IMR-90 (cell line): ENCODE measurements at regions not wholly inside any gene's neighbourhood (a gene's known extent, or its start where the extent isn't known, plus 50 kb on each side); places are given as distances from the start of the nearest gene placed in this dataset.

Source experiments
- ATAC-seq: fragments of 200-7000 bp; cut with Tn5 transposase; 2 replicates; pipeline ENCODE4 v1.9.1; 2020; ENCODE audit warnings: low read depth, mild to moderate bottlenecking, moderate library complexity
- BruUV-seq: library from RNA; stranded (reverse); fragments of 400-500 nt; replicated peaks from 2 replicates; lab custom pipeline; 2021; lab: Mats Ljungman, UMichigan
- CTCF ChIA-PET: fragments of 300-600 bp; formaldehyde crosslinking; extraction: SDS; loops from one replicate; lab custom pipeline; 2021; ENCODE audit warnings: antibody characterized with exemption; lab: Yijun Ruan, JAX
- POLR2A ChIA-PET: fragments of 300-600 bp; sonication (Branson Sonifier 250); formaldehyde crosslinking; loops from one replicate; lab custom pipeline; 2022; ENCODE audit warnings: antibody characterized with exemption; ENCODE audit not compliant: unreplicated experiment; lab: Charles Lee
- DNase-seq: peaks from one replicate; pipeline ENCODE4 v3.0.0; 2013
- H2AFZ ChIP-seq: replicated peaks from 2 replicates; pipeline ENCODE3; 2013; ENCODE audit warnings: low read length, mild to moderate bottlenecking; ENCODE audit not compliant: poor library complexity
- H2AK5ac ChIP-seq: 2 replicates; pipeline ENCODE4 v1.6.1; 2013; ENCODE audit warnings: low read depth, low read length, inconsistent platforms
- H2AK9ac ChIP-seq: replicated peaks from 2 replicates; pipeline ENCODE3; 2013; ENCODE audit warnings: mild to moderate bottlenecking, low read depth, low read length, moderate library complexity; ENCODE audit not compliant: poor library complexity
- H2BK120ac ChIP-seq: 2 replicates; pipeline ENCODE4 v1.6.1; 2013; ENCODE audit warnings: low read depth, low read length, inconsistent platforms
- H2BK15ac ChIP-seq: 3 replicates; pipeline ENCODE4 v1.6.1; 2013; ENCODE audit warnings: low read depth, low read length, inconsistent platforms
- H2BK20ac ChIP-seq: 2 replicates; pipeline ENCODE4 v1.6.1; 2013; ENCODE audit warnings: low read depth, mild to moderate bottlenecking, inconsistent platforms, low read length, moderate library complexity
- H2BK5ac ChIP-seq: 2 replicates; pipeline ENCODE4 v1.6.1; 2013; ENCODE audit warnings: mild to moderate bottlenecking, low read depth, low read length, inconsistent platforms; ENCODE audit not compliant: poor library complexity, severe bottlenecking
- H3K14ac ChIP-seq: replicated peaks from 2 replicates; pipeline ENCODE4 v1.6.1; 2013; ENCODE audit warnings: low read depth, low read length, inconsistent platforms
- H3K18ac ChIP-seq: 2 replicates; pipeline ENCODE4 v1.6.1; 2013; ENCODE audit warnings: low read depth, low read length, control low read depth
- H3K23ac ChIP-seq: 2 replicates; pipeline ENCODE4 v1.6.1; 2013; ENCODE audit warnings: low read depth, low read length, inconsistent platforms
- H3K27ac ChIP-seq: 2 replicates; pipeline ENCODE4 v1.5.1; 2013; ENCODE audit warnings: mild to moderate bottlenecking, control low read depth, low read length; ENCODE audit not compliant: insufficient read depth
- H3K27me3 ChIP-seq: 2 replicates; pipeline ENCODE4 v1.6.1; 2013; ENCODE audit warnings: low read length; ENCODE audit not compliant: control insufficient read depth, insufficient read depth
- H3K36me3 ChIP-seq: 2 replicates; pipeline ENCODE4 v1.6.1; 2013; ENCODE audit warnings: low read length, mixed read lengths; ENCODE audit not compliant: control insufficient read depth, insufficient read depth
- H3K4ac ChIP-seq: 2 replicates; pipeline ENCODE4 v1.6.1; 2013; ENCODE audit warnings: low read depth, low read length, inconsistent platforms
- H3K4me1 ChIP-seq: 2 replicates; pipeline ENCODE4 v1.6.1; 2013; ENCODE audit warnings: low read length, mixed read lengths; ENCODE audit not compliant: control insufficient read depth, insufficient read depth
- H3K4me2 ChIP-seq: 2 replicates; pipeline ENCODE4 v1.6.1; 2013; ENCODE audit warnings: low read depth, mild to moderate bottlenecking, control low read depth, low read length, moderate library complexity
- H3K4me3 ChIP-seq: 2 replicates; pipeline ENCODE4 v1.5.1; 2013; ENCODE audit warnings: low read depth, mild to moderate bottlenecking, control low read depth, low read length, moderate library complexity; ENCODE audit not compliant: insufficient read depth
- H3K56ac ChIP-seq: 2 replicates; pipeline ENCODE4 v1.6.1; 2013; ENCODE audit warnings: low read length, inconsistent platforms; ENCODE audit not compliant: insufficient read depth; ENCODE audit errors: extremely low read depth
- H3K79me1 ChIP-seq, 2 experiments: 2 replicates each; pipeline ENCODE4 v1.6.1; 2013; ENCODE audit warnings: low read length in 2 of 2, inconsistent platforms in 1 of 2, low read depth in 1 of 2
- H3K9ac ChIP-seq: 2 replicates; pipeline ENCODE4 v1.6.1; 2013; ENCODE audit warnings: low read depth, low read length, control low read depth
- H3K9me1 ChIP-seq: 2 replicates; pipeline ENCODE4 v1.6.1; 2013; ENCODE audit warnings: low read length, inconsistent platforms; ENCODE audit not compliant: insufficient read depth
- H3K9me3 ChIP-seq: 2 replicates; pipeline ENCODE4 v1.6.1; 2013; ENCODE audit warnings: low read length; ENCODE audit not compliant: control insufficient read depth, insufficient read depth
- H4K20me1 ChIP-seq: 2 replicates; pipeline ENCODE4 v1.6.1; 2013; ENCODE audit warnings: low read length, inconsistent platforms; ENCODE audit not compliant: insufficient read depth
- H4K5ac ChIP-seq: 2 replicates; pipeline ENCODE4 v1.6.1; 2013; ENCODE audit warnings: mild to moderate bottlenecking, low read depth, low read length, control low read depth
- H4K8ac ChIP-seq, 2 experiments: 2 replicates each; pipeline ENCODE4 v1.6.1; 2013; ENCODE audit warnings: low read depth in 2 of 2, low read length in 2 of 2, control low read depth in 1 of 2, inconsistent platforms in 1 of 2
- H4K91ac ChIP-seq: 2 replicates; pipeline ENCODE4 v1.6.1; 2013; ENCODE audit warnings: low read depth, low read length, inconsistent platforms; ENCODE audit not compliant: insufficient read depth
- BHLHE40 ChIP-seq: fragments of 150-350 bp; IDR thresholded peaks from 2 replicates; pipeline ENCODE4 v1.6.1; 2016; ENCODE audit warnings: mild to moderate bottlenecking, low read depth, low read length
- CEBPB ChIP-seq: IDR thresholded peaks from 2 replicates; pipeline ENCODE4 v1.6.1; 2012; ENCODE audit warnings: low read depth, low read length, improper control_type of control experiment
- CHD1 ChIP-seq: IDR thresholded peaks from 2 replicates; pipeline ENCODE4 v1.6.1; 2012; ENCODE audit warnings: low read depth, low read length, improper control_type of control experiment
- CTCF ChIP-seq: conservative IDR thresholded peaks from 2 replicates; pipeline ENCODE4 v1.5.1; 2012; ENCODE audit warnings: mild to moderate bottlenecking, low read depth, low read length, improper control_type of control experiment
- ELK1 ChIP-seq: fragments of 150-350 bp; IDR thresholded peaks from 2 replicates; pipeline ENCODE4 v1.6.1; 2016; ENCODE audit warnings: low read depth, mild to moderate bottlenecking, low read length, moderate library complexity, borderline replicate concordance
- FOS ChIP-seq: fragments of 150-350 bp; IDR thresholded peaks from 2 replicates; pipeline ENCODE4 v1.6.1; 2016; ENCODE audit warnings: low read depth, low read length
- MAFK ChIP-seq: IDR thresholded peaks from 2 replicates; pipeline ENCODE4 v1.6.1; 2012; ENCODE audit warnings: low read depth, low read length, improper control_type of control experiment
- MAZ ChIP-seq: IDR thresholded peaks from 2 replicates; pipeline ENCODE4 v1.6.1; 2012; ENCODE audit warnings: low read depth, mild to moderate bottlenecking, low read length, improper control_type of control experiment, moderate library complexity, borderline replicate concordance
- MXI1 ChIP-seq: IDR thresholded peaks from 2 replicates; pipeline ENCODE4 v1.6.1; 2012; ENCODE audit warnings: low read depth, mild to moderate bottlenecking, low read length, moderate library complexity, borderline replicate concordance
- NFE2L2 ChIP-seq: fragments of 150-350 bp; IDR thresholded peaks from 2 replicates; pipeline ENCODE4 v1.6.1; 2016; ENCODE audit warnings: low read depth, mild to moderate bottlenecking, low read length
- POLR2A ChIP-seq: IDR thresholded peaks from 2 replicates; pipeline ENCODE4 v1.6.1; 2012; ENCODE audit warnings: mild to moderate bottlenecking, low read depth, low read length
- RAD21 ChIP-seq: IDR thresholded peaks from 2 replicates; pipeline ENCODE4 v1.6.1; 2012; ENCODE audit warnings: low read length, improper control_type of control experiment
- RCOR1 ChIP-seq: IDR thresholded peaks from 2 replicates; pipeline ENCODE4 v1.6.1; 2012; ENCODE audit warnings: mild to moderate bottlenecking, low read length, improper control_type of control experiment; ENCODE audit not compliant: insufficient replicate concordance
- RFX5 ChIP-seq: IDR thresholded peaks from 2 replicates; pipeline ENCODE4 v1.8.0; 2012; ENCODE audit warnings: low read depth, mild to moderate bottlenecking, low read length, moderate library complexity
- SMC3 ChIP-seq: fragments of 150-350 bp; IDR thresholded peaks from 2 replicates; pipeline ENCODE4 v1.6.1; 2016; ENCODE audit warnings: low read depth, mild to moderate bottlenecking, antibody characterized with exemption, low read length, moderate library complexity
- USF2 ChIP-seq: fragments of 150-350 bp; IDR thresholded peaks from 2 replicates; pipeline ENCODE4 v1.6.1; 2017; ENCODE audit warnings: mild to moderate bottlenecking, antibody characterized with exemption, low read length, low read depth
- dilution Hi-C: fragments of 300-500 bp; cut with HindIII; formaldehyde crosslinking; loops from one replicate; pipeline ENCODE4 v1.14.3; 2018; ENCODE audit warnings: low sequenced_read_pairs; ENCODE audit not compliant: unreplicated experiment
- in situ Hi-C: fragments of 300-500 bp; cut with MboI; formaldehyde crosslinking; loops from 3 replicates; pipeline ENCODE4 v1.14.3; 2019; ENCODE audit warnings: low sequenced_read_pairs, inconsistent platforms, mixed read lengths
- intact Hi-C: fragments of 100-400 bp; cut with micrococcal nuclease; formaldehyde crosslinking; loops from 2 replicates; pipeline ENCODE4 v1.10.0; 2022

- Histone ChIP-seq H2BK120ac (no peak overlapping the region), H2BK20ac (no peak overlapping the region), H3K27me3 (no peaks in the 10 kb centered on the region), H2AFZ (no peak overlapping the region), H3K4me2 (no peak overlapping the region), H4K20me1 (no peaks in the 10 kb centered on the region), H4K8ac (no peak overlapping the region), H3K4me1 (no peaks in the 10 kb centered on the region), H3K79me1 (no peaks in the 10 kb centered on the region), H3K4me3 (no peak overlapping the region), H3K18ac (no peak overlapping the region), H2AK5ac (no peak overlapping the region), H3K36me3 (no peaks in the 10 kb centered on the region), H2BK15ac (no peak overlapping the region), H3K27ac (no peak overlapping the region), H2BK5ac (no peak overlapping the region), H3K9me3 (peaks cover 4% of the 10 kb centered on the region), H3K9ac (no peak overlapping the region), H3K56ac (no peak overlapping the region), H3K23ac (no peak overlapping the region), H3K4ac (no peak overlapping the region), H3K9me1 (no peaks in the 10 kb centered on the region), H4K91ac (no peak overlapping the region), H4K5ac (no peak overlapping the region), H2AK9ac (no peak overlapping the region), H3K14ac (no peak overlapping the region)
- BruUV-seq = no TSS peak
- CTCF ChIA-PET = no interaction called here
- POLR2A ChIA-PET = no interaction called here
- DNase-seq (no peak), ATAC-seq (no peak)
- no peak for TF ChIP-seq CTCF
- no peak for TF ChIP-seq RAD21
- TF ChIP-seq CHD1 = no peak
- no peak for TF ChIP-seq RCOR1
- TF ChIP-seq ELK1 = no peak
- no peak for TF ChIP-seq SMC3
- TF ChIP-seq CEBPB = no peak
- no peak for TF ChIP-seq MAZ
- TF ChIP-seq MAFK = no peak
- no peak for TF ChIP-seq FOS
- no peak for TF ChIP-seq USF2
- TF ChIP-seq BHLHE40 = no peak
- no peak for TF ChIP-seq MXI1
- TF ChIP-seq NFE2L2 = no peak
- TF ChIP-seq RFX5 = no peak
- TF ChIP-seq POLR2A = no peak
- intact Hi-C loops (no loop called here), in situ Hi-C loops (no loop called here), dilution Hi-C loops (no loop called here)
Observed at GRCh38 chr11:60629399-60629798, 70.0 kb upstream of the MS4A8 start.
